Lower leg skin (tissue), 3 donors: ENCODE measurements at regions not wholly inside any gene's neighbourhood (a gene's known extent, or its start where the extent isn't known, plus 50 kb on each side); places are given as distances from the start of the nearest gene placed in this dataset.

Source experiments
- POLR2A ChIP-seq, 2 donors: fragments of 450-650 bp; IDR thresholded peaks; one replicate each; pipeline ENCODE4 v1.6.1; 2016 to 2017; ENCODE audit warnings: antibody characterized with exemption in 2 of 2, mild to moderate bottlenecking in 1 of 2, moderate library complexity in 1 of 2
- TF ChIP-seq, protein P1 (sequence below), 3 donors: fragments of 450-650 bp; IDR thresholded peaks; one replicate each; pipeline ENCODE4 v1.5.1; 2016; ENCODE audit warnings: antibody characterized with exemption in 3 of 3, mild to moderate bottlenecking in 3 of 3, moderate library complexity in 2 of 3

DNA sequence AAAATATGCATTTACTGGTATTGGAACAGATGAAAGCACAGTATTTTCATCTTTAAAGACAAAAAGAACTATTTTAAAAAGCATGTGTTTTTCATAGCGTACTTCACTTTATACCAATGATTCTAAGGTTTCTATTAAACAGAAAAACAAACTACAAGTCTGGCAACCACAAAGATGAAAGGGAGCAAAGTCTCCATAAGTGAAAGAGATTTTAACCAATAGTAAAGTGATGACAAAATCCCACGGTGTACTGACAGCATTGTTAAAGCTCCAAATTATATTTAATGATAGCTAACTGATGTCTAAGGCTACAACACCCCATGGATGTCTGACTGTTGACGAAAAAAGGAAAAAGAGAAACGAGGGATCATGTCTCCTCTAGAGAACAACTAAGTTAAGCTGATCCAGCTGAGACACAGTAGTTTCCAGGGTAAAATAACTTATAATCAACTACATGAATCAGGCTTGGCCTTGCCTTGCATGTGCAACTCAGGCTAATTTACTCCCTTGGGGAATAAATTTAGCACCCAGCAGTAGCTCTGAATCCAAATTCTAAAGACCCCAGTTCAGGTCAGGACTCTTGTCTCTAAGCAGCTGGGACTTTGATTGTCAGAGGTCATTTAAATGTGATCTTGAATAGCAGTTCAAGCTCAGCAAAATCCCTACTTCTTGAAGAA, 56.0 kb upstream of the TAB2 start:
- TF ChIP-seq, protein P1, sequence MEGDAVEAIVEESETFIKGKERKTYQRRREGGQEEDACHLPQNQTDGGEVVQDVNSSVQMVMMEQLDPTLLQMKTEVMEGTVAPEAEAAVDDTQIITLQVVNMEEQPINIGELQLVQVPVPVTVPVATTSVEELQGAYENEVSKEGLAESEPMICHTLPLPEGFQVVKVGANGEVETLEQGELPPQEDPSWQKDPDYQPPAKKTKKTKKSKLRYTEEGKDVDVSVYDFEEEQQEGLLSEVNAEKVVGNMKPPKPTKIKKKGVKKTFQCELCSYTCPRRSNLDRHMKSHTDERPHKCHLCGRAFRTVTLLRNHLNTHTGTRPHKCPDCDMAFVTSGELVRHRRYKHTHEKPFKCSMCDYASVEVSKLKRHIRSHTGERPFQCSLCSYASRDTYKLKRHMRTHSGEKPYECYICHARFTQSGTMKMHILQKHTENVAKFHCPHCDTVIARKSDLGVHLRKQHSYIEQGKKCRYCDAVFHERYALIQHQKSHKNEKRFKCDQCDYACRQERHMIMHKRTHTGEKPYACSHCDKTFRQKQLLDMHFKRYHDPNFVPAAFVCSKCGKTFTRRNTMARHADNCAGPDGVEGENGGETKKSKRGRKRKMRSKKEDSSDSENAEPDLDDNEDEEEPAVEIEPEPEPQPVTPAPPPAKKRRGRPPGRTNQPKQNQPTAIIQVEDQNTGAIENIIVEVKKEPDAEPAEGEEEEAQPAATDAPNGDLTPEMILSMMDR (IDR thresholded peaks at IDR 0.05), result no peak
- no peak for TF ChIP-seq POLR2A (IDR thresholded peaks at IDR 0.05)
